ENCODE measurements at regions not wholly inside any gene's neighbourhood (a gene's known extent, or its start where the extent isn't known, plus 50 kb on each side); places are given as distances from the start of the nearest gene placed in this dataset.

GRCh38 chr18:40883271-40883670 is 1071.8 kb upstream of the PIK3C3 start:
- Histone ChIP-seq H3K9me3 (replicated peaks in 1 of 2; ENCODE audit: control insufficient read depth in 2 of 2, insufficient read depth in 1 of 2, low read depth in 1 of 2, low read length in 2 of 2) (no peaks in the 10 kb centered on the region), H2BK15ac (ENCODE audit: low read length) (no peak overlapping the region), H2BK5ac (ENCODE audit: low read length) (no peak overlapping the region), H3K4ac (ENCODE audit: low read length) (no peak overlapping the region), H2BK12ac (ENCODE audit: low read length) (no peak overlapping the region), H2AFZ (ENCODE audit: low read length) (no peak overlapping the region), H3K4me3 (ENCODE audit: low read length in 2 of 2) (no peak overlapping the region), H3K36me3 (replicated peaks in 1 of 2; ENCODE audit: control insufficient read depth in 2 of 2, insufficient read depth in 2 of 2, low read length in 2 of 2) (no peaks in the 10 kb centered on the region), H3K23ac (ENCODE audit: low read depth, low read length, poor library complexity) (no peak overlapping the region), H2AK5ac (ENCODE audit: low read depth, low read length) (no peak overlapping the region), H3K4me2 (ENCODE audit: insufficient read depth, low read length, poor library complexity, severe bottlenecking) (no peak overlapping the region), H2BK120ac (ENCODE audit: low read depth, low read length) (no peak overlapping the region), H3K18ac (ENCODE audit: low read length) (no peak overlapping the region), H4K8ac (ENCODE audit: low read depth, low read length) (no peak overlapping the region), H3K9ac (ENCODE audit: low read depth, low read length, poor library complexity) (no peak overlapping the region), H3K27ac (replicated peaks; ENCODE audit: low read length) (no peak overlapping the region), H3K14ac (ENCODE audit: low read length) (no peak overlapping the region), H3K4me1 (ENCODE audit: control insufficient read depth in 2 of 2, insufficient read depth in 1 of 2, low read depth in 1 of 2, low read length in 2 of 2) (no peaks in the 10 kb centered on the region), H3K27me3 (ENCODE audit: control insufficient read depth in 3 of 3, insufficient read depth in 3 of 3, low read depth in 1 of 3, low read length in 3 of 3) (no peaks in the 10 kb centered on the region), H3K79me1 (ENCODE audit: low read depth, low read length) (no peaks in the 10 kb centered on the region), H4K91ac (ENCODE audit: low read depth, low read length, poor library complexity) (no peak overlapping the region)
- DNase-seq (ENCODE audit: low spot score), result no peak
- no CpG with 5 or more reads among the region's 4 CpGs for WGBS, 2 donors (ENCODE audit: extremely low coverage in 2 of 2, insufficient read length in 2 of 2, insufficient replicate concordance in 1 of 2)

- DNase-seq (ENCODE audit: low spot score), result no peak
- no peak overlapping the region for H2BK12ac ChIP-seq (ENCODE audit: low read length)
- no peak overlapping the region for H2BK5ac ChIP-seq (ENCODE audit: low read length)
- H3K27ac ChIP-seq (replicated peaks; ENCODE audit: low read length), result no peak overlapping the region
- no peak overlapping the region for H3K4ac ChIP-seq (ENCODE audit: low read length)
- no peaks in the 10 kb centered on the region for H3K79me1 ChIP-seq (ENCODE audit: low read depth, low read length)
- H3K14ac ChIP-seq (ENCODE audit: low read length), result no peak overlapping the region
- no peak overlapping the region for H4K91ac ChIP-seq (ENCODE audit: low read depth, low read length, poor library complexity)
- H2AK5ac ChIP-seq (ENCODE audit: low read depth, low read length), result no peak overlapping the region
- no CpG with 5 or more reads among the region's 11 CpGs for WGBS, 2 donors (ENCODE audit: extremely low coverage in 2 of 2, insufficient read length in 2 of 2, insufficient replicate concordance in 1 of 2)
- H2BK120ac ChIP-seq (ENCODE audit: low read depth, low read length), result no peak overlapping the region
- no peak overlapping the region for H3K4me3 ChIP-seq (ENCODE audit: low read length in 2 of 2)
- no peak overlapping the region for H2BK15ac ChIP-seq (ENCODE audit: low read length)
- H4K8ac ChIP-seq (ENCODE audit: low read depth, low read length), result no peak overlapping the region
- H3K4me1 ChIP-seq (ENCODE audit: control insufficient read depth in 2 of 2, insufficient read depth in 1 of 2, low read depth in 1 of 2, low read length in 2 of 2), result no peaks in the 10 kb centered on the region
- no peak overlapping the region for H3K23ac ChIP-seq (ENCODE audit: low read depth, low read length, poor library complexity)
- no peak overlapping the region for H2AFZ ChIP-seq (ENCODE audit: low read length)
- H3K9ac ChIP-seq (ENCODE audit: low read depth, low read length, poor library complexity), result no peak overlapping the region
- H3K18ac ChIP-seq (ENCODE audit: low read length), result no peak overlapping the region
- no peak overlapping the region for H3K4me2 ChIP-seq (ENCODE audit: insufficient read depth, low read length, poor library complexity, severe bottlenecking)
- H3K36me3 ChIP-seq (replicated peaks in 1 of 2; ENCODE audit: control insufficient read depth in 2 of 2, insufficient read depth in 2 of 2, low read length in 2 of 2), result no peaks in the 10 kb centered on the region
- no peaks in the 10 kb centered on the region for H3K9me3 ChIP-seq (replicated peaks in 1 of 2; ENCODE audit: control insufficient read depth in 2 of 2, insufficient read depth in 1 of 2, low read depth in 1 of 2, low read length in 2 of 2)
- no peaks in the 10 kb centered on the region for H3K27me3 ChIP-seq (ENCODE audit: control insufficient read depth in 3 of 3, insufficient read depth in 3 of 3, low read depth in 1 of 3, low read length in 3 of 3)
Observed at GRCh38 chr18:40882468-40882867, 1072.6 kb upstream of the PIK3C3 start.

GRCh38 chr18:40878371-40878770 is 1076.7 kb upstream of the PIK3C3 start:
- no peak overlapping the region for H3K4ac ChIP-seq (ENCODE audit: low read length)
- no peak overlapping the region for H2BK5ac ChIP-seq (ENCODE audit: low read length)
- H3K4me3 ChIP-seq (ENCODE audit: low read length in 2 of 2), result no peak overlapping the region
- H3K14ac ChIP-seq (ENCODE audit: low read length), result no peak overlapping the region
- no peak overlapping the region for H2BK12ac ChIP-seq (ENCODE audit: low read length)
- H3K9me3 ChIP-seq (replicated peaks in 1 of 2; ENCODE audit: control insufficient read depth in 2 of 2, insufficient read depth in 1 of 2, low read depth in 1 of 2, low read length in 2 of 2), result no peaks in the 10 kb centered on the region
- no peak overlapping the region for H4K8ac ChIP-seq (ENCODE audit: low read depth, low read length)
- no peak overlapping the region for H3K23ac ChIP-seq (ENCODE audit: low read depth, low read length, poor library complexity)
- H3K79me1 ChIP-seq (ENCODE audit: low read depth, low read length), result no peaks in the 10 kb centered on the region
- no peak overlapping the region for H2BK15ac ChIP-seq (ENCODE audit: low read length)
- H3K9ac ChIP-seq (ENCODE audit: low read depth, low read length, poor library complexity), result no peak overlapping the region
- WGBS, 2 donors (ENCODE audit: extremely low coverage in 2 of 2, insufficient read length in 2 of 2, insufficient replicate concordance in 1 of 2), result no CpG with 5 or more reads among the region's 1 CpG
- H2BK120ac ChIP-seq (ENCODE audit: low read depth, low read length), result no peak overlapping the region
- no peak overlapping the region for H4K91ac ChIP-seq (ENCODE audit: low read depth, low read length, poor library complexity)
- DNase-seq (ENCODE audit: low spot score), result no peak
- H3K4me1 ChIP-seq (ENCODE audit: control insufficient read depth in 2 of 2, insufficient read depth in 1 of 2, low read depth in 1 of 2, low read length in 2 of 2), result no peaks in the 10 kb centered on the region
- H3K27me3 ChIP-seq (ENCODE audit: control insufficient read depth in 3 of 3, insufficient read depth in 3 of 3, low read depth in 1 of 3, low read length in 3 of 3), result no peaks in the 10 kb centered on the region
- no peak overlapping the region for H3K18ac ChIP-seq (ENCODE audit: low read length)
- H3K27ac ChIP-seq (replicated peaks; ENCODE audit: low read length), result no peak overlapping the region
- no peak overlapping the region for H2AFZ ChIP-seq (ENCODE audit: low read length)
- H3K4me2 ChIP-seq (ENCODE audit: insufficient read depth, low read length, poor library complexity, severe bottlenecking), result no peak overlapping the region
- no peaks in the 10 kb centered on the region for H3K36me3 ChIP-seq (replicated peaks in 1 of 2; ENCODE audit: control insufficient read depth in 2 of 2, insufficient read depth in 2 of 2, low read length in 2 of 2)
- no peak overlapping the region for H2AK5ac ChIP-seq (ENCODE audit: low read depth, low read length)

GRCh38 chr18:40877096-40877495 is 1077.9 kb upstream of the PIK3C3 start:
- Histone ChIP-seq H3K18ac (ENCODE audit: low read length) (no peak overlapping the region), H3K4me3 (ENCODE audit: low read length in 2 of 2) (no peak overlapping the region), H3K27ac (replicated peaks; ENCODE audit: low read length) (no peak overlapping the region), H3K27me3 (ENCODE audit: control insufficient read depth in 3 of 3, insufficient read depth in 3 of 3, low read depth in 1 of 3, low read length in 3 of 3) (no peaks in the 10 kb centered on the region), H2BK12ac (ENCODE audit: low read length) (no peak overlapping the region), H3K79me1 (ENCODE audit: low read depth, low read length) (no peaks in the 10 kb centered on the region), H3K9ac (ENCODE audit: low read depth, low read length, poor library complexity) (no peak overlapping the region), H3K4ac (ENCODE audit: low read length) (no peak overlapping the region), H3K36me3 (replicated peaks in 1 of 2; ENCODE audit: control insufficient read depth in 2 of 2, insufficient read depth in 2 of 2, low read length in 2 of 2) (no peaks in the 10 kb centered on the region), H2AK5ac (ENCODE audit: low read depth, low read length) (no peak overlapping the region), H3K14ac (ENCODE audit: low read length) (no peak overlapping the region), H2BK15ac (ENCODE audit: low read length) (no peak overlapping the region), H4K8ac (ENCODE audit: low read depth, low read length) (no peak overlapping the region), H3K4me1 (ENCODE audit: control insufficient read depth in 2 of 2, insufficient read depth in 1 of 2, low read depth in 1 of 2, low read length in 2 of 2) (no peaks in the 10 kb centered on the region), H2BK120ac (ENCODE audit: low read depth, low read length) (no peak overlapping the region), H2BK5ac (ENCODE audit: low read length) (no peak overlapping the region), H3K9me3 (replicated peaks in 1 of 2; ENCODE audit: control insufficient read depth in 2 of 2, insufficient read depth in 1 of 2, low read depth in 1 of 2, low read length in 2 of 2) (no peaks in the 10 kb centered on the region), H4K91ac (ENCODE audit: low read depth, low read length, poor library complexity) (no peak overlapping the region), H2AFZ (ENCODE audit: low read length) (no peak overlapping the region), H3K4me2 (ENCODE audit: insufficient read depth, low read length, poor library complexity, severe bottlenecking) (no peak overlapping the region), H3K23ac (ENCODE audit: low read depth, low read length, poor library complexity) (no peak overlapping the region)
- no peak for DNase-seq (ENCODE audit: low spot score)
- no CpG with 5 or more reads among the region's 5 CpGs for WGBS, 2 donors (ENCODE audit: extremely low coverage in 2 of 2, insufficient read length in 2 of 2, insufficient replicate concordance in 1 of 2)

Data from neuronal stem cell (in vitro differentiated cells).